ENCODE measurements at regions not wholly inside any gene's neighbourhood (a gene's known extent, or its start where the extent isn't known, plus 50 kb on each side); places are given as distances from the start of the nearest gene placed in this dataset.

DNA sequence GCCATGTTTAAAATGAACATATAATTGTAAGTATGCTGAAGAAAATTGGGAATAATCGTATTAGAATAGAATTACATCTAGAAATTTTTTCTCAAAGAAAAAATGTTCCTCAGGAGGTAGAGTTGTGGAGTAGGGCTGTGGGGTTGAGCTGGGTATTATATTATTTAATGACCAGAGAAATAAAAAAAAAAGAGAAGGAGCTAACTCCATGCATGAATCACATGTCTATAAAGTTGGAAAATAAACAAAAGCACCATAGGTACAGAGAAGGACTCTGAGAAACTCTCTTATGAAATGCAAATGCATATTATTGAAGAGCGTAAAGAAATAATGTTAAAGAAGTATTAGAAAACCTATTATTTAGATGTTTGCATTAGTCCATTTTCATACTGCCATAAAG lies 405.5 kb downstream of the EFNB2 start:
- no peak for DNase-seq (ENCODE audit: low read depth, low spot score)

DNA sequence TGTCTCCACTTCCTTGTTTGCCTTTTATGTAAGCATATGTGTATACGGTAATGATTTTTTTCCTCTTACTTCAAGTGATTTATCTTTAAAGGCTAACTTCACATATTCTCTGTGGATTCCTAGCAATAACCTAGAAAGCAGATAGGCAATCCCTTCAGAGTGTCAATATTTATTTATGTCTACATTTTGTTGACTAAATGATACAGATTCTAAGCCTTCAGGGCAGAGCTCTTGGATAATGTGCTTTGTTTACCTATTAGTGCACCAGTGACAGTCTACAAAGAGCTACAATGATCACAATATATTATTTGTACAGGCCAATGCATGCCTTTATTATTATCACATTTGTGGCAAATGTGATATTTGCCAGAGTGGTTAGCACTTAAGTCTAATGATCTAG lies 406.2 kb downstream of the EFNB2 start:
- no peak for DNase-seq (ENCODE audit: low read depth, low spot score)

DNA sequence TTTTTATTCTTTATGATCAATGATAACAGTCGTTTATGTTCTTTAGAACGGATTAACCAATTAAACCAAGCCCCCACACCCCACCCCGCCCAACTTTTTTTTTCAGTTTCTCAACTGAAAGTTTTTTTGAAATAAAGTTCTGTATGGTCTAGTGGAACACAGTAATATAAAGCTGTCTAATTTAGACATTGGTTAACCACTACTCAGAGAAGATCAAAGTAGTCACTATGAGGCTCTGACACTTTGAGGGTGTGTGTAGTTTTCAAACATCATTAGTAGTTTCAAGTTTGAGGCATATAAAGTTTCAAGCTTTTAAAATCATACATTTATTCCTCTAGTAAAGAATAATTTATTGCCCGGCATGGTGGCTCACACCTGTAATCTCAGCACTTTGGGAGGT lies 413.2 kb downstream of the EFNB2 start:
- DNase-seq (ENCODE audit: low read depth, low spot score) = no peak

DNA sequence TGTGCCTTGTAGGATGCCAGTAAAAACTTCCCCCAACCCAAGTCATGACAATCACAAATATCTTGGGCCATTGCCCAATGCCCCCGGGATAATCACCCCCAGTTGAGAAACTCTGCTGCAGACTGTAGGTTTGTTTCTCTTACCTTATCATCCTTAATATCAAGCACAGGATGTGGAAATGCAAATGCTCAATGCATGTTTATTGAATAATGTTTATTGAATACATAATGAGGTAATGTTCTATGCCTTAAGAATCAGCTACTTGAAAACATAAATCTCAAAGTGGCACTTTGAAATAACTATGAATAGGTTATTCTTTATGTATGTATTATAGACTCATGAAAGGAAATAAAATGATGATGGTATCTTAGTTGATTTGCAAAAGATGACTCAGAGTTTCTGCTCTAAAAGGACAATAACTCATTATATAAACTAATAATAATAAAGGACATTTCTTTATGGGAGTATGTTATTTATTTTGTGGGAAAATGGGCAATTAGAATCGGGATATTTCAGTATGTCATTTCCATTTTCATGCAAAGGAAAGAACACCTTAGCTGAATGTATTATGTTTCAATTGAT lies 414.2 kb downstream of the EFNB2 start:
- no peak for DNase-seq (ENCODE audit: low read depth, low spot score)

GRCh38 chr13:106118996-106119395 lies 416.5 kb downstream of the EFNB2 start:
- DNase-seq (ENCODE audit: low read depth, low spot score) = no peak

DNA sequence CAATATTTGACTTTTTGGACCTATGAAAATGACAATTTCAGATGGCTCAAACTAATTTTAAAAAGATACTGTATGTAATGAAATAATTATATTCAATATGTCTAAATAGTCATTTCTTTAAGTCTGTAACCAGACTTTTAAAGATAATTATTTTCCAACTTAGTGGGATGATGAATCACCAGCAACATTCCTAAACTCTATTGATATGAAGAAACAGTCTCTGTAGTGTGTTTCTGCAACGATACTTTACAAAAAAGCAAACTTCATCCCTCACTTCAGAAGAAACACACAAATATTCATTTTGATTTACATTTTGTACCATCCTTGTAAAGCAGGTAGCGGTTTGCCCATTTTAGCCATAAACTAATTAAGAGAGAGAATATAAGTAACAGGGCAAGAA lies 417.4 kb downstream of the EFNB2 start:
- no peak for DNase-seq (ENCODE audit: low read depth, low spot score)

DNA sequence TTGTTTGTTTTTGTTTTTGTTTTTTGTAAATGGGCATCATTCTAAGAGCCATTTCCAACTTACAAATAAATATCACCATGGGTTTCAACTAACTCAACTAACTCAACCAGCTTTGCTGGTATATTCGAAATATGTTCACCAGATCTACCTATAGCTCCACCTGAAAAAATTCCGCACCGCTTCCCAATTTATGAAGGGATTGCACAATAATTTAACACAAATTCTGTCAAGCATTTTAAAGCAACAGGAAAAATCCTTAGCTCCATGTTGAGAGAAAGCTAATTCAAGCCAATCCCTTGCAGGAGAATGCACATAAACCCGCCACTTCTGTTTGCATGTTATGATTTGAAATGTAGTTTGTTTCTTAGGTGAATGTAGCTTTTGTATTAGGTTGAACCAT lies 417.8 kb downstream of the EFNB2 start:
- no peak for DNase-seq (ENCODE audit: low read depth, low spot score)

DNA sequence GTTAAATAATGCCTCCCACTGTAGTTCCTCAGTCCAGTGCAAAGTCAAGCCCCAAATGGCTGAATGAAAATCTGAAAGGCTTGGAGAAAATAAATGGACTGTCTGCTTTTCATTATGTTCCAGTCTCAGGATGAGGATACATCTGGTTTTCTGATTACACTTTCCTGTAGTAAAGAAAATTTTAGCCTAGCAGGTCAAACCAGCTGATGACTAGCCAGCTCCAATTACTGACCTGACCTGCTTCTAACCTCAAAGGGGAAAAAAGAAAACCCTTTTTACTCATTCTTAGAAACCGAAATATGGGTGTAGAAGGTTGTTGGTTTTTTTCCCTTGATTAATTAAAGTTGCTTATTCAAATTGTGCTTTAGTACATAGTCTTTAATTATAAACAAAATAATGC lies 418.4 kb downstream of the EFNB2 start:
- DNase-seq (ENCODE audit: low read depth, low spot score) = peak; percentile 40

- DNase-seq (ENCODE audit: low read depth, low spot score) = no peak
These were observed 420.4 kb downstream of the EFNB2 start for GRCh38 chr13:106115081-106115480.

- no peak for DNase-seq (ENCODE audit: low read depth, low spot score)
These were observed 421.7 kb downstream of the EFNB2 start for GRCh38 chr13:106113796-106114195.

DNA sequence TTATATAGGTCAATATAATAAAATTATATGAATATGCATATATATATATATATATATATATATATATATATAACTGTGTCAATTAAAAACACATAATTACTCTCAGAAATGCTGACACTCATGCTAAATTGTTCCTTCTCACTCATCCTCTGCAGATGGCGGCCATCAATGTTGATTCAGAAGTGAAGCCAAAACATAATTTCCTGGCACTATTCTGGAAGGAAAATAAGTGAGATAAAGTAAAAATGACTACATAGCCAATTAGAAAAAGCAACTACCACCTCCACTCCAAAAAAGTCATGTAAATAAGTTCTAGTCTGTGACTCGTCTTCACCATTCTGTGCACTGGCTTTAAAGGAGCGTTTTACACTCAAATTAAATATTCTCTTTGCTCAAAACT lies 423.3 kb downstream of the EFNB2 start:
- DNase-seq (ENCODE audit: low read depth, low spot score) = no peak

DNA sequence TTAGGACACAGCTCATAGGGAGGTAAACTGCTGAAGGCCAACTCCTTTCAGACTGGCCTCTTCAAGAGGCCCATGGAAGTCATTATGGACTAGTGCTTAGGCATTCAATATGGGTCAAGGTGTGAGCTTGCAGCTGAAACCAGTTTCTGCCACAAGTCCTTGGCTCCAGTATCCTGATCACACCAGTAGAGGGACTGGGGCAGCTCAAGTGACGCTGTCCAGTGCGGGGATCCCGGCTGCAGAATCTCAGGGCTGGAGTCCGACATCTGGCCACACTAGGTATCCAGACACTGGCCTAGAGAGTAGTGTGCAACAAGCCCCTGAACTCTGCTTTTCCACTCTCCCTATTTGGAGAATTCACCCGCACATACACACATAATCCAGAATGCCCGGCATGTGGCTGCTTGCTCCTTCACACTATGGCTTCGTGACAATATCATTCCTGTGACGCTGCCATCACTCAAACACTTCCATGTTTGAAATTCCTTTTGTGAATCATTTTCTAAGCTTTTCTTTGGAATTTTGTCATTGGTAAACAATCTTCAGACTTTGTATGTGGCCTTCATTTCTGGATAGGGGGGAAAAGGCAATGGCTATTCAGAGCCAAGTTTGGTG lies 425.1 kb downstream of the EFNB2 start:
- DNase-seq (ENCODE audit: low read depth, low spot score) = no peak

- no peak for DNase-seq (ENCODE audit: low read depth, low spot score)
These were observed 426.1 kb downstream of the EFNB2 start for GRCh38 chr13:106109391-106109791.

- no peak for DNase-seq (ENCODE audit: low read depth, low spot score)
These were observed 427.1 kb downstream of the EFNB2 start for GRCh38 chr13:106108346-106108745.

GRCh38 chr13:106107061-106107460 lies 428.4 kb downstream of the EFNB2 start:
- DNase-seq (ENCODE audit: low read depth, low spot score) = no peak

DNA sequence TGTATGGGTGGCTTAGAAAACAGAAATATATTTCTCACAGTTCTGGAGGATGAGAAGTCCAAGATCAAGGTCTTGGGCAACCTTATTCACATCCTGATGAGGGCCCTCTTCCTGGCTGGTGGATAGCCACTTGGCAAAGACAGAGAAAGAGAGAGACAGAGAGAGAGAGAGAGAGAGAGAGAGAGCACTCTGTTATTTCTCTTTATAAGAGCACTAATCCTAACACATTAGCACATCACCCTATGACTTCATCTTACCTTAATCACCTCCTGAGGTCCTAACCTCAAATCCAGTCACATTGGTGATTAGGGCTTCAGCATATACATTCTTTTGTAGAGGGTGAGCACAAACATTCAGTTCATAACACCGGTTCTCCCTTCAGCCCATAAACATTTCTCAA lies 430.3 kb downstream of the EFNB2 start:
- no peak for DNase-seq (ENCODE audit: low read depth, low spot score)

GRCh38 chr13:106104281-106104901 lies 431.1 kb downstream of the EFNB2 start:
- DNase-seq (ENCODE audit: low read depth, low spot score) = peak; percentile 80

- no peak for DNase-seq (ENCODE audit: low read depth, low spot score)
These were observed 431.7 kb downstream of the EFNB2 start for GRCh38 chr13:106103779-106104178.

- DNase-seq (ENCODE audit: low read depth, low spot score) = no peak
These were observed 432.7 kb downstream of the EFNB2 start for GRCh38 chr13:106102786-106103185.

DNA sequence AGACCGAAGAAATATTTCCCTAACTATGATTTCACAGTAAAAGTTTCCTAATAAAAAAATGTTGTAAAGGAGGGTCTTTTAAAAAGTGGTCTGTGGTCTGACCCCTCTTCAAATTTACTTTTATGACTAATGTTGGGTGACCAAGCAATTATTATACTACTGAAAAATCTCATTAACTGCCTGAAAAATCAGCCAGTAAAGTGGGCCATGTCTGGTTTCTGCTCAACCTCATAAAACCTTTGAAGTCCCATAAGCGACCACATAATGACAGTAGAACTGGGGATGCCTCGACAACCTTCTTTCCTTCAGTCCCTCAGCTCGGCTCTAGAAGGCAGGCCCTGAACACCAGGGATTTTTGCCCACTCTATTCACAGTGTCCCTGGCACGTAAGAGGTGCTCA lies 434.3 kb downstream of the EFNB2 start:
- DNase-seq (ENCODE audit: low read depth, low spot score) = no peak

GRCh38 chr13:106100171-106100919 lies 435.1 kb downstream of the EFNB2 start:
- DNase-seq (ENCODE audit: low read depth, low spot score) = no peak

DNA sequence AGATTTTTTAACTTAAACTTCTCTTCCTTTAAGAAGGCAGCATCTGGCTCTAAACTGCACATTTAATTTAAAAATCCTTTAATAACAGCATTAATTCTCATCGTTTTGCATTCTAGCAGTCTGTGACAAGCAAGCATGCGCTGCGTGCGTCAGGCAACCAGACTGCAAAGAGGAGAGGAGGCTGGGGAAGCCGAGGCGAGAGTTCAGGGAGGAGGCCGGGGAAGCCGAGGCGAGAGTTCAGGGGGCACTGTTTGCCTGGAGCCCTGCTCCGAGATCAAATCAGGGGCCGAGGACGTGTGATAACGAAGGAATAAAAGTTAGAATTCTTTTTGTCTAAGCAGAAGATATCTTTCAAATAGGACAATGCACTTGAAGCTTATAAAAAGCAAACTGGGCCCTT lies 435.7 kb downstream of the EFNB2 start:
- no peak for DNase-seq (ENCODE audit: low read depth, low spot score)

- no peak for DNase-seq (ENCODE audit: low read depth, low spot score)
These were observed 436.7 kb downstream of the EFNB2 start for GRCh38 chr13:106098778-106099177.

Measured in brain pericyte (primary cell).